AG04450 (cell line): ENCODE measurements at regions not wholly inside any gene's neighbourhood (a gene's known extent, or its start where the extent isn't known, plus 50 kb on each side); places are given as distances from the start of the nearest gene placed in this dataset.

Experiments
- CTCF ChIA-PET: fragments of 300-600, 350-600 bp; formaldehyde crosslinking; extraction: SDS; loops from one replicate; lab custom pipeline; 2022; ENCODE audit warnings: antibody characterized with exemption, inconsistent platforms; lab: Charles Lee
- POLR2A ChIA-PET: fragments of 350-600 bp; formaldehyde crosslinking; extraction: SDS; loops from one replicate; lab custom pipeline; 2021; ENCODE audit warnings: antibody characterized with exemption, inconsistent platforms; lab: Yijun Ruan, JAX
- DNase-seq: peaks from one replicate; pipeline ENCODE4 v3.0.0-alpha.2; 2011; ENCODE audit warnings: low read depth, low spot score
- H3K27ac ChIP-seq: one replicate; pipeline ENCODE4 v1.5.1; 2012; ENCODE audit warnings: low read depth, low read length, control low read depth
- H3K27me3 ChIP-seq: one replicate; pipeline ENCODE4 v1.6.0; 2012; ENCODE audit warnings: low read length; ENCODE audit not compliant: control insufficient read depth, insufficient read depth
- H3K4me3 ChIP-seq: 2 replicates; pipeline ENCODE4 v1.5.1; 2011; ENCODE audit warnings: mild to moderate bottlenecking, low read depth, low read length, control low read depth
- H3K9me3 ChIP-seq: 2 replicates; pipeline ENCODE4 v1.5.1; 2012; ENCODE audit warnings: low read length; ENCODE audit not compliant: control insufficient read depth, insufficient read depth
- TF ChIP-seq, protein P1 (sequence below): IDR thresholded peaks from 2 replicates; pipeline ENCODE4 v1.5.1; 2011; ENCODE audit warnings: low read depth, low read length, control low read depth, inconsistent platforms

DNA sequence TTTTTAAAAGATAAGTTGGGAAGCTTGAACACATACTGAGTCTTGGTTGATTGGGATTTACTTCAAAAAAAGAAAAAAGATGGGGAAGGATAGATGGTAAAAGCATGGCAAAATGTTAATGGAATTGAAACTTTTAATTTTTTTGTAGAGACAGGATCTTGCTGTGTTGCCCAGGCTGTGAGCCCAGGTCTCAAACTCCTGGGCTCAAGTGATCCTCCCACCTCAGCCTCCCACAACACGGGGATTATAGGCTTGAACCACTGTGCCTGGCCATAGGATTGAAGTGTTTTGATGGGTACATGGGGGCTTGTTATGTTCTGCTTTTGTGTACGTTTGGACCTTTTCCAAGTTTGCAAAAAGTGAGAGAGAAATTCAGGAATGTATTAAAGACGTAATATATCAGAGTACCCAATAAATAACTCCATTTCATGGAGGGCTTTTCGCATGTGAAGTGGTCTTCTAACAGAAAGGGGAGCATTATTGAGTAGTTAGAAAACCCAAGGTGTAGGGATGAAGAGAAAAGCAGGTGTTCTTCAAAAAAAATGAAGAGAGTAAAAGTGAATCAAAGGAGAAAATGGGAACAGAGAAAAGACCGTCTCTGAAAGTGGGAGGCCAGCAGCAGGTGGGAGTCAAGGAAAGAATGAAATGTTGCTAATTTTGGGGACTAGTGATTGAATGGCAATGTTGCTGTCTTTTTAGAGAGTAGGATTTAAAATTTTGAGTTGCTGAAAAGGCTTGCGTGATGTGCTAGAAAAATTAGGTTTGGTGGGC, 55.2 kb downstream of the GARRE1 start:
- POLR2A ChIA-PET, result no interaction called here
- CTCF ChIA-PET, result interaction anchor here (0.6 kb wide), 1 partner anchor 188 kb away, joined by 4 read pairs; no protein-coding TSS in a partner anchor

DNA sequence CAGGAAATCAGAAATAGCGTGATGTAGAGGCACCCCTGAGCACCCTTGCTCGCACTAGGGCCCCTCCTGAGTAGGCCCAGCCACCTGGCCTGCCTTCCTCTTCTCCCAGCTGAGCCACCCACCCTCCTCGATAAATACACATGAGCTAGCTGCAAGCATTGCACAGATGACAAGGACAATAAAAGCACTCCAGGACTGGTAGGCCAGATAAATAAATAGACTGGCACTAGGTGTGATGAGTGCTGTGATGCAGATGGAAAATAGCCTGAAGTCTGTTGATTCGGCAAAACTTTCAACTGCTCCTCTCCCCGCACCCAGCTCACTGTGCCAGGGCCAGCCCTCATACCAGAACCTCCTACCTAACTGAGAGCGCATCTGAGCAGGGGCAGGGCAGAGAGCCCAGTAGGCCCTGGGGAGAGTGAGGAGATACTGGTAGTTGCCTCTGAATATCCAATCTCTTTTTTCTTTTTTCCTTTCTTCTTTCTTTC, 54.5 kb upstream of the GPI start:
- H3K27me3 ChIP-seq, result no peaks in the 10 kb centered on the region
- no peak overlapping the region for H3K27ac ChIP-seq
- TF ChIP-seq, protein P1, sequence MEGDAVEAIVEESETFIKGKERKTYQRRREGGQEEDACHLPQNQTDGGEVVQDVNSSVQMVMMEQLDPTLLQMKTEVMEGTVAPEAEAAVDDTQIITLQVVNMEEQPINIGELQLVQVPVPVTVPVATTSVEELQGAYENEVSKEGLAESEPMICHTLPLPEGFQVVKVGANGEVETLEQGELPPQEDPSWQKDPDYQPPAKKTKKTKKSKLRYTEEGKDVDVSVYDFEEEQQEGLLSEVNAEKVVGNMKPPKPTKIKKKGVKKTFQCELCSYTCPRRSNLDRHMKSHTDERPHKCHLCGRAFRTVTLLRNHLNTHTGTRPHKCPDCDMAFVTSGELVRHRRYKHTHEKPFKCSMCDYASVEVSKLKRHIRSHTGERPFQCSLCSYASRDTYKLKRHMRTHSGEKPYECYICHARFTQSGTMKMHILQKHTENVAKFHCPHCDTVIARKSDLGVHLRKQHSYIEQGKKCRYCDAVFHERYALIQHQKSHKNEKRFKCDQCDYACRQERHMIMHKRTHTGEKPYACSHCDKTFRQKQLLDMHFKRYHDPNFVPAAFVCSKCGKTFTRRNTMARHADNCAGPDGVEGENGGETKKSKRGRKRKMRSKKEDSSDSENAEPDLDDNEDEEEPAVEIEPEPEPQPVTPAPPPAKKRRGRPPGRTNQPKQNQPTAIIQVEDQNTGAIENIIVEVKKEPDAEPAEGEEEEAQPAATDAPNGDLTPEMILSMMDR, result no peak
- H3K9me3 ChIP-seq, result no peaks in the 10 kb centered on the region
- CTCF ChIA-PET, result no interaction called here
- no peak for DNase-seq
- H3K4me3 ChIP-seq, result no peak overlapping the region
- POLR2A ChIA-PET, result no interaction called here

More for the DNA sequence above, 55.2 kb downstream of the GARRE1 start:
- Histone ChIP-seq H3K27me3 (no peaks in the 10 kb centered on the region), H3K27ac (no peak overlapping the region), H3K9me3 (no peaks in the 10 kb centered on the region), H3K4me3 (no peak overlapping the region)
- TF ChIP-seq, protein P1, result no peak
- DNase-seq, result no peak

DNA sequence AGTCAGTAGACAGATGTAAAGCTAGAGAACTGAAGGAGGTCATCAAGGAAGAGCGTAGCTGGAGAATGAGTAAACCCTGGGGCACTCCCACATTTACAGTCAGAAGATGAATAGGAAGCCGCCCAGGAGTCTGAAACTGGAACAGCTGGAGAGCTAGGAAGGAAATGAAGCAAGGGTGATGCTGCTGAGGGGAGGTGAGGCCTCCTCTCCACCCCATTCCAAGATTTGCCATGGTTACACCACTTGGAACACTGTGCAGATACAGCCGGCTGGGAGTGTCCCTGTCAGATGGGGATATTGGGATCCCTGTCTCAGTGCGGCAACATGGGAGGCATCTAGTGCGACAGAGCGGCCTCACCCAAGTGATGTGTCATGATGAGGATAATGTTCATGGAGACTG, 51.8 kb upstream of the GPI start:
- no peak for DNase-seq
- Histone ChIP-seq H3K4me3 (no peak overlapping the region), H3K27ac (peak overlapping the region; percentile 34), H3K27me3 (no peaks in the 10 kb centered on the region), H3K9me3 (no peaks in the 10 kb centered on the region)
- TF ChIP-seq, protein P1, result no peak
- POLR2A ChIA-PET, result interaction anchor here (1.1 kb wide), 1 partner anchor 40 kb away, joined by 3 read pairs; no protein-coding TSS in a partner anchor
- CTCF ChIA-PET, result no interaction called here

DNA sequence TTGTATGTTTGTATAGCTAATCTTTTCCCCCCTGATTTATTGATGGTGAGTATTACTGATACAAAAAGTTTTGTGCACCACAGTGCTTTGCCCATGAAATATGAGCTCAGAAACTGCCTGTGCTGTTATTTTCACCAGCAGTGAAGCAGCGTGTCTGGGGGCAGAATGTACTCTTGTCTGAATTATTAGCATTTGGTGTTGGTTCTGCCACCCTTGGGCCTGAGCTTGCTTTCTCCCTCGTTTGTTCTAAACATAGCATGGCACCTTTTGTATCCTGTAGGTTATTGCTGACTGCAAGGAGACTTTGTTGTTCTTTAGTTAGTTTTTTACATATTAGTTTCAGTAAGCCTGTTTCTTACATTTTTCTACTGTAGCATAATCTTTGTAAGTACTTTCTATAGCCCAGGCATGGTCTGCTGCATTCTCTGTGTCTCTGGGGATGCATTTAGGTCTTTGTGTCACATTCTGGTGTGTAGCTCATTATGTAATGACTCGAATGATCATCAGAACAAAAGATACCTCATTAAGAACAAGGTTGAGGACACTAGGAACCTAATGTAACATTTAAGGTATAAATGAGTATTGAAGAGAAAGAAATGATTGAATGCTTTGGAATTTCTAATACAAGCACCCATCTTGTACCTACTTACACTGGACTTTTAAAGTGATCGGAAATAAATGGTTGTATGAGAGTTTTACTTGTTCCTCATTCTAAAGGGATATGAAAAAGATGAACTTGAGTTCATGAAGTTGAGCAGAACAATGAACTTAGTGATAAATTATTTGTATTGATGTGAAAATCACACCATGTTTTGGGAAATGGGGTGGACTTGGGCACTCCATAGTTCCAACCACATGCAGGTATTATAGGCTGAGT, 50.3 kb upstream of the GPI start:
- H3K9me3 ChIP-seq, result no peaks in the 10 kb centered on the region
- no peaks in the 10 kb centered on the region for H3K27me3 ChIP-seq
- no peak overlapping the region for H3K27ac ChIP-seq
- no peak overlapping the region for H3K4me3 ChIP-seq
- CTCF ChIA-PET, result interaction anchor here (0.6 to 0.9 kb wide), 3 partner anchors 17 to 82 kb away, joined by 3 to 4 read pairs (median 3); no protein-coding TSS in a partner anchor
- POLR2A ChIA-PET, result no interaction called here
- TF ChIP-seq, protein P1, result no peak
- DNase-seq, result no peak
